Hepatocyte (in vitro differentiated cells): ENCODE measurements at regions not wholly inside any gene's neighbourhood (a gene's known extent, or its start where the extent isn't known, plus 50 kb on each side); places are given as distances from the start of the nearest gene placed in this dataset.

ENCODE experiments used
- EZH2 ChIP-seq: fragments of 200-600 bp; sonication (generic); IDR thresholded peaks from 2 replicates; pipeline ENCODE4 v1.6.1; 2016; ENCODE audit warnings: antibody characterized with exemption, mild to moderate bottlenecking, borderline replicate concordance
- EZH2phosphoT487 ChIP-seq: fragments of 200-600 bp; sonication (generic); IDR thresholded peaks from one replicate; pipeline ENCODE4 v1.6.1; 2018; ENCODE audit warnings: antibody characterized with exemption, mild to moderate bottlenecking, low read depth, moderate library complexity; ENCODE audit not compliant: unreplicated experiment, severe bottlenecking
- TF ChIP-seq, protein P1 (sequence below): fragments of 200-600 bp; sonication (generic); IDR thresholded peaks from 2 replicates; pipeline ENCODE4 v1.5.1; 2016; ENCODE audit warnings: antibody characterized with exemption, mild to moderate bottlenecking; ENCODE audit not compliant: poor library complexity

DNA sequence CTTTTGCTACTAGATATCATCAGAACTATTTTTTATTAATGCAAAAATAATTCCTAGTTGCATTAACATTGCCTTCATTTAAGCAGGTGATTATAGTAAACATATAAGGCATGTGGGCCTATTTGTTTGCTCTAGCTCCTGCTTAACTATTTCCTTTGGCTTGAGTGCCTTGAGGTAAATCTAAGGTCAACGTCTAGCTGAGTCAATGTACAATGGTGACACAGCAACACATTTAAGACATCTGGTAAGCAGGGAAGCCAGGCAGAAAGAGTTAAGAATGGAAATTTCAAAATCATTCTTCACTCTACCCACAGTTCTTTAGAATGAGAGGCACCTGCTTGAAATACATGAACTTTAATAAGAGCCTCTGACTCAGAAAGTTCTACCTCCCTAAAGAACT is 111.9 kb upstream of the FST start:
- TF ChIP-seq, protein P1, sequence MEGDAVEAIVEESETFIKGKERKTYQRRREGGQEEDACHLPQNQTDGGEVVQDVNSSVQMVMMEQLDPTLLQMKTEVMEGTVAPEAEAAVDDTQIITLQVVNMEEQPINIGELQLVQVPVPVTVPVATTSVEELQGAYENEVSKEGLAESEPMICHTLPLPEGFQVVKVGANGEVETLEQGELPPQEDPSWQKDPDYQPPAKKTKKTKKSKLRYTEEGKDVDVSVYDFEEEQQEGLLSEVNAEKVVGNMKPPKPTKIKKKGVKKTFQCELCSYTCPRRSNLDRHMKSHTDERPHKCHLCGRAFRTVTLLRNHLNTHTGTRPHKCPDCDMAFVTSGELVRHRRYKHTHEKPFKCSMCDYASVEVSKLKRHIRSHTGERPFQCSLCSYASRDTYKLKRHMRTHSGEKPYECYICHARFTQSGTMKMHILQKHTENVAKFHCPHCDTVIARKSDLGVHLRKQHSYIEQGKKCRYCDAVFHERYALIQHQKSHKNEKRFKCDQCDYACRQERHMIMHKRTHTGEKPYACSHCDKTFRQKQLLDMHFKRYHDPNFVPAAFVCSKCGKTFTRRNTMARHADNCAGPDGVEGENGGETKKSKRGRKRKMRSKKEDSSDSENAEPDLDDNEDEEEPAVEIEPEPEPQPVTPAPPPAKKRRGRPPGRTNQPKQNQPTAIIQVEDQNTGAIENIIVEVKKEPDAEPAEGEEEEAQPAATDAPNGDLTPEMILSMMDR, result no peak
- TF ChIP-seq EZH2 (no peak), EZH2phosphoT487 (no peak)
